Fibroblast of skin of scalp (primary cell): ENCODE measurements at regions not wholly inside any gene's neighbourhood (a gene's known extent, or its start where the extent isn't known, plus 50 kb on each side); places are given as distances from the start of the nearest gene placed in this dataset.
"Not testable (repeated sequence)": the region's sequence is repeated elsewhere in the genome, so short reads cannot be mapped to it uniquely, and the experiment has no call there.

ENCODE experiments used
- DNase-seq: peaks from one replicate; pipeline ENCODE4 v3.0.0-alpha.2; 2013

- DNase-seq = no peak
These were observed 509.0 kb upstream of the SLC39A10 start for GRCh38 chr2:195148004-195148403.

- no peak for DNase-seq
These were observed 510.1 kb upstream of the SLC39A10 start for GRCh38 chr2:195146761-195147541.

GRCh38 chr2:195138435-195138834, 518.6 kb upstream of the SLC39A10 start:
- no peak for DNase-seq

GRCh38 chr2:195125889-195126288, 531.1 kb upstream of the SLC39A10 start:
- not testable (repeated sequence) for DNase-seq

- no peak for DNase-seq
These were observed 532.5 kb upstream of the SLC39A10 start for GRCh38 chr2:195124391-195125079.

- DNase-seq = no peak
These were observed 534.4 kb upstream of the SLC39A10 start for GRCh38 chr2:195122653-195123052.

GRCh38 chr2:195121341-195121740, 535.7 kb upstream of the SLC39A10 start:
- no peak for DNase-seq

- no peak for DNase-seq
These were observed 537.8 kb upstream of the SLC39A10 start for GRCh38 chr2:195119231-195119630.

GRCh38 chr2:195118276-195118675, 538.8 kb upstream of the SLC39A10 start:
- no peak for DNase-seq

GRCh38 chr2:195117011-195117410, 540.0 kb upstream of the SLC39A10 start:
- DNase-seq = no peak

GRCh38 chr2:195115738-195116137, 541.3 kb upstream of the SLC39A10 start:
- DNase-seq = no peak

GRCh38 chr2:195108182-195108581, 548.8 kb upstream of the SLC39A10 start:
- DNase-seq = no peak

GRCh38 chr2:195106681-195107380, 550.2 kb upstream of the SLC39A10 start:
- no peak for DNase-seq

GRCh38 chr2:195105581-195105980, 551.4 kb upstream of the SLC39A10 start:
- no peak for DNase-seq

GRCh38 chr2:195094330-195094729, 562.7 kb upstream of the SLC39A10 start:
- no peak for DNase-seq

GRCh38 chr2:195092341-195092740, 564.7 kb upstream of the SLC39A10 start:
- no peak for DNase-seq

GRCh38 chr2:195072806-195073205, 584.2 kb upstream of the SLC39A10 start:
- DNase-seq = not testable (repeated sequence)

- no peak for DNase-seq
These were observed 600.0 kb upstream of the SLC39A10 start for GRCh38 chr2:195057001-195057400.

- no peak for DNase-seq
These were observed 601.0 kb upstream of the SLC39A10 start for GRCh38 chr2:195055996-195056395.

GRCh38 chr2:195051401-195051800, 605.6 kb upstream of the SLC39A10 start:
- peak; percentile 11 for DNase-seq

- DNase-seq = no peak
These were observed 607.5 kb upstream of the SLC39A10 start for GRCh38 chr2:195049372-195050031.

GRCh38 chr2:195047955-195048354, 609.1 kb upstream of the SLC39A10 start:
- no peak for DNase-seq

GRCh38 chr2:195044801-195045200, 612.2 kb upstream of the SLC39A10 start:
- peak; percentile 13 for DNase-seq
